HG02885 (cell line): ENCODE measurements at regions not wholly inside any gene's neighbourhood (a gene's known extent, or its start where the extent isn't known, plus 50 kb on each side); places are given as distances from the start of the nearest gene placed in this dataset.

ENCODE experiments used
- ATAC-seq: cut with Tn5 transposase; IDR thresholded peaks from one replicate; pipeline ENCODE4 v1.9.1; 2021; ENCODE audit warnings: mild to moderate bottlenecking; ENCODE audit not compliant: unreplicated experiment, poor library complexity

DNA sequence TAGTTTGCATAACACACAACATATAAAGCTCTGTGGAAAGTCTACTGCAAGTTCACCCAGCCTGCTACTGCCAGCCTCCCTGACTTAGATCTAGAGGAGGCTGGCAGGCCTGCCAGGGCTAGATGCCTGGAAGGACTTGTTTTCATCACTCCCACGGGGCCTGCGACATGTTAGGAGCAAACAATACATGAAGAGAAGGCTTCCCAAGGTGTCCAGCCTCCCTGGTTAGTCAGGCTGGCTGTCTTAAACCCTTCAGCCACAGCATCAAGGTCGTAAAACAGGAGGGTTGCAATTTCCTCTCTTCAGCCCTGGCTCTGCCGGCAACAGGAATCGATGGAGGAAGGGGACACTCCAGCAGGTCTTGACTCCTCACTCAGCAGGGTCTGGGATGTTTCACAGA is 104.5 kb downstream of the NGF start:
- ATAC-seq = no peak

DNA sequence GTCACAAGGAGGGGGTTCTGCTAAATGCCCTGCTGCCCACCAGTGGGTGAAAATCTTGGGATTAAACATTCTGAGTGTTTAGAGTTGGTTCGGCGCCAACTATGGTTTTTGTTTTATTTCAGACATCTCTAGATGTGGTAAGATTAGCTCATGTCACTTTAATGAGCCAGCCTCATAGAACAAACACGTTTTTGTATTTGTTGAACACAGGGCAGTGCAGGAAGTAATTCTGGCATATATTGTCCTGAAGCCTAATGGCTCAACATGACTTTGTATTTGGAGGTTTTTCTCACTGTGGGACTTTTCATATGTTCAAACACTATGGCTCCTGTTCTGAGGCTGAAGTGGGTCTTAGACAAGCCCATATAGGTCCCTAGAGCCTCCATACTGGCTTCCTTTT is 107.8 kb downstream of the NGF start:
- no peak for ATAC-seq

DNA sequence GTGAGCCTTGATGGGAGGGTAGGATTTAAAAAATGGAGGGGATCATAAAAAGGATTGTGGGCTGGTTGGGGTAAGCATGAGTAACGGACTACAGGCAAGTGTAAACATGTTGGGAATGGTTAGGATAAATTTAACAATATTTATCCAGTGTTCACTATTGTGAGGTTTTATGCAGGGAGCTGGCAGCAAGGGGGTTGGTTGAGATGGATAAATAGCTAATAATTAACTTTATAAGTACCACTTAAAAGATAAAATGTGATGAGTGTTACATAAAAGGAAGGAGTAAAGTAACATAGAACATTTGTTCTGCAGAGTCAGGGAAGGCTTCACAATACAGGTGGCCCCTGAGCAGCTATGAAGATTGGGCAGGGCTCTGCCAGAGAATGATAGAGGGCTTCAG is 109.0 kb downstream of the NGF start:
- no peak for ATAC-seq

DNA sequence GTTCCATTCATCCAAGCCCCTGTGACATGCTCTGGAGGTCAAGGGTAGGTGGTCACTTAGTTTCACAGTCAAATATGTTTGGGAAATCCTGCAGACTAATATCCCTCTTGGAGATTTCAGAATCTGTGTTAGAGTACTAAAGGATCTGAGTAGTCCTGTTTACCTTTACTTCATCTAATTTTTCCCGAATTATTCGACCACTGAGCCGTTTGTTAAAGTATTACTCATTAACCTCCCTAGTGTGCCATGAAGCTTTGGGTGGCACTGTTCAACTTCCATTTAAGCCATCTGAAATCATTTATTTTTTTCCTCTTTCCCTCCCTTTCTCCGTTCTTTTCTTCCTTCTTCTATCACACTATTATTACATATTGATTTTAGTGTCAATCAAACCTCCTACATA is 109.9 kb downstream of the NGF start:
- ATAC-seq = no peak

DNA sequence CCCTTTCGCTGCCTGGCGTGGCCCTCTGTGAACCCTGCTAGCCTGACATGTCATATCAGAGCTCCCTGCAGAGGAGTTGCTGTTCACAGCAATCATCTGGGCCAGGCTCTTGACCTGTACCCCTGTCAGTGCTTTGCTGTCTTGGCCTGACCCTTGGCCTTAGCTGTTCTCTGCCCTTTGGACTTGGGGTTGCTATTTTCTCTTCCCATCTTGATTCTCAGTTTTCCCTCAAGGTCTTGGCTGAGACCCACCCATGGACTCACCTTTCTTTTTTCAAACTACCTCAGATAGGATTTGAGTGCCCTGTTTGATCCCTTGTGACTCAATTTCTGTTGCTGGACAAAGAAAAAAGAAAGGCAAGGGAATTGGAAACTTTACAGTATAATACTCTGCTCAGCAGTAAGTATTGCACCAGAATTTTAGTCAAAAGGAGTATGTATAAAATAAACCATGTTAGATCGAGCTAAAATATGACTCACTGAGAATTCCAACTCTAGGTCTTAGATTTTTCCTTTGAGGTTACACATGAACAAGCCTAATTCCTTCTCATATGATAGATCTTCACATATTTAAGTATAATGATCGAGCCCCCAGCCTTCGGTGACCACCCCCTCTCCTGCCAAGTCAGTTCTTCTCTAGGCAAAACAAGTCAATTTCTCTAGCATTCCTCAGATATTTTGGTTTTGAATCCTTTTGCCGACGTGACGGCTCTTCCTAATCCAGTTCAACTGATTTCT is 110.5 kb downstream of the NGF start:
- no peak for ATAC-seq

DNA sequence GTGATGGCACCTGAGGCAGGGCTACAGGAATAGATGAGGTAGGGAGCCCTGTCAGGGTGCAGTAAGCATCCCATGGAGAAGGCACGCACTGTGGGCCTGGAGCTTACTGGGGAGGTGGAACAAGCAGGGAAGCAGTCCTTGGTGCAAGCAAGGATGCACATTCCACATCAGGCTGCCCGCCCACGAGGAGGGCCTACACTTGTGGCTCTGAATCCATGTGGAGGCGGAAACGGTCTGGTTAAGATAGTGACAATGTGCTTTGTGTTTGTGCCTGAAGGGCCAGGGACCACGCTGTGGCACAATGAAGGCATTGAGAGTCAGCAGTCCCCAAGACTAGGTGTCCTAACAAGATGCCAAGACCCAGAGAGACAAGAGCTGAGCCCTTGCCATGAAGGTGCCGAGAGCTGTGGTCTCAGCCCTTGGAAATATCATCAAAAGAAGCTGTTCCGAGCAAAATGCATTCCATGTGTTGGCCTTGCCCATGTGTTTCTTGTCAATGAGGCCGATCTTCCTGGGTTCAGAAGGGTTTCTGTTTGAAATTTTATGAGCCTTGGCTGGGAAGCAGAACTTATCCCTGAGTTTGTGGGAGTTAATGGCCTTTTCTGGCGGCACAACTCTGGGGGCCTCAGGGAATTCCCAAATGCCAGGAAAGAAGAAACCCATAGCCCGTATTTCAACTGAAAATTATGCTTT is 111.9 kb downstream of the NGF start:
- ATAC-seq = no peak

DNA sequence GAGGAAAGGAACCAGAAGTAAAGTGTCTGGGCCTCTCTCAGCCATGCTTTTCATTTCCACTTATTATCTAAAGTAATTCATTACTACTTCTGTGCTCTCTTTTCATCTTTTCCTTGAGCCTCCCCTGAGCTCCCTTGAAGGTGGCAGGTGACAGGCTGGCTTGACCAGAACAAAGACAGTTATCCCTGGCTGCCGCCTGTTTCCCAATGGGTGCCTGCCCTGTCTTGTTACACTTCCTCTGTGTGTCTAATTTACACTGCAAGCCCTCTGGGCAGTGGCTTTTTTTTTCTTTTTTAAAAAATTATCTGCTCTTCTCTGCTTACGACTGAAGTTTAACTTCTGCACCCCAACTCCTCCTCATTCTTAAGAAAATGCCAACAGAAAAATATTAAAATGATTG is 113.4 kb downstream of the NGF start:
- no peak for ATAC-seq

DNA sequence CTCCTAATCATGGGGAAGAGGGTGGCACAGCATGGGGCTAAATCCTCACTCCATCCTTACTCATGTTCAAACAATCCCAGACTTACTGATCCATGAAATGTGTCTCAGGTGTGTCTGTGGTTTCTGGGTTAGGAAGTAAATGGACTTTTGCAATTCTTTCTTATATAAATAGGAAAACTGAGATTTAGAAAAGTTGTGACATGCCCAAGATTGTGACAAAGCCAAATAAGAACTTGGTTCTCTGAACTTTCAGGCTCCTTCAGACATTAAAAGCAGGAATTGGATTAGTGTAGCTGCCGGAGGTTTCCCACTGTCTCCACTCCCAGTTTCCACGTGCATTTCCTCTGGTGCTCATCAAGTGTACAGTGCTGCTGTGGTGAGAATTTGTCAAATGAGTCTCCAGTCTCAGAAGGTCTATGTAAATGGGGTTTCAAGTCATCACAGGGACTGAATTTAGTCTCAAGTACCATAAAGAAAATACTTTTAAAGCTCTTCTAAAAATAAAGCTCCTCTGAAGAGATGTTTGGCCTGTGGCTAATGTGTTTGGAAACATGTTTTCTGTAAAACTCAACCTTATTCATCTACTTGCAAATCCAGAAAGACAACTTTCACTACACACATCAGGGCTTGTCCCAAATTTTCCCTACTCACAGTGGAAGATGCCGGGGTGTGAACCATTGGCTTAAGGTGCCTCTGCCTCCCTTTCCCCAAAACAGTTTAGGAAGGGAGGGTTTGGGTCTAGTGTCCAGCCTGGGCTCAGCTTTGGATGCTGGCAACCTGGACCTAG is 115.2 kb downstream of the NGF start:
- no peak for ATAC-seq

DNA sequence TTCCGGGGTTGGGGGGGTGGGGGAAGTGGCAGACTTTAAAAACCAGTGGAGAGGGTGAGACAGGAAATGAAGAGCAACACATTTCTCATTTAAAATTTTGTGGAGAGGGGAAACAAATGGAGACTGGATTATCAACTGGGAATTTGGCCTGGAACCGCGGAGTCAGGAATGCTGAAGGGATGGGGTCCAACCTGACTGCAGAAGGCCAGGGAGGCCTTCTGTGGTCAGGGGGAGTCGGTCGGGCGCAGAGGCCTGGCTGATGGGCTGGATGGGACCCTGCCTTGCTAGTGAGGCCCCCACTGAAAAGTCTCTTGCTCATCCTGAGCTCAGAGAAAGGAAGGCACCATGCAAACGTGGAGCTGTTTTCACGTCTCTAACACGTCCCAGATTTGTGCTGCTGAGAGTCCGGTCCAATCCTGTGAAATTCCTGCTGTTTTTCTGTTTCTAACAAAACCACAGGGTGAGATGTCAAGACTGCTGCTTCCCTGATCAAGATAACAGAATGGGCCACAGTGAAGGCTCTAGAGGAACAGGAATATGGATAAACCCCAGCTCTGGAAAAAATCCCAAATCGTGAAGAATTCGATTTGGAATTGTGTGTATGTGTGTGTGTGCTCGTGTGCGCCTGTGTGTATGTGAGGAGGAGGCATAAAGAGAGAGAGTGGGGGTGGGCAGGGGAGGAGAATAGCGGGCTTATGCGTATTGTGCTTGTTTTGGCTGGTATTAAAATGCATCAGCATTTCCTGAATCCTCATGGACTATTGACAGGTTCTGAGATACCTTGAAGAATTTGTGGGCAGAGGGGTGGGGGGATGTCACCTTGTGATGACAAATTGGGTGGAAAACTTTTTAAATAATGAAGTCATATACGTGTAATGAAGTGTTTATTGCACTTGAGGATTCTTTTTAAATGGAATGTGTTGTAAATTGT is 117.4 kb downstream of the NGF start:
- ATAC-seq = no peak

DNA sequence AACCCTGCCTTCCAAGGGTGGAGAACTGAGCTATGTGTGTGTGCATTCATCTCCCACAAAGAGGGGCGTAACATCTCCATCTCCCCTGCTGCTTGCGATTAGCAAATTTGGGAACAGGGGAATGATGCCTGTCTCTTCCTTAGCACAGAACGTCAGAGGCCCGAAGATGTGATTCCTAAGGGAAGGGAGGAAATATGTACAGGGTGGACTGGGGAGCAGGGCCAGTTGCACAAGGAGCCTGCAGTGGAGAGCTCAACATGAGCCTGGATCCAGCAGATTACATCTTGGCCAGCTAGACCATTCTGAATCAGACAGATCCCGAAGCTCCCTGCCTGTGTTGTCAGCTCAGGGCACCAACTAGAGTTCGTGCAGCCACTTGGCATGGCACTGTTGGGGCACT is 118.1 kb downstream of the NGF start:
- ATAC-seq = no peak

DNA sequence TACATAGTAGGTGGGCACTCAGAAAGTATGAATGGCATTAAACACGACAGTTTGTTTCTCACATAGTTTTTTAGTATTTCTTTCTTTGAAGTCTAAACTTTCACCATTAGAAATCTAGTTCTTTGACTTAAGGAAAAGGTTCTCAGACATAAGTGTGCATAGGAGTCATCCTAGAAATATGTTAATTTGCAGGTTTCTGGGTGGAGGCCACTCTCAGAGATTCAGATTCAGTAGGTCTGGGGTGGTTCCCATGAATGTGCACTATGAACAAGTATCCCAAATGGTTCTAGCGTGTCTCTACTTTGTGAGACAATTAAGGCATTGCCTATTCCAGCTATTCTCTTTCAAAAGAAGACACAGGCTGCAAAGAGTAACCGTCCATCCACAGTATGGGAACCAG is 119.3 kb downstream of the NGF start:
- ATAC-seq = no peak

DNA sequence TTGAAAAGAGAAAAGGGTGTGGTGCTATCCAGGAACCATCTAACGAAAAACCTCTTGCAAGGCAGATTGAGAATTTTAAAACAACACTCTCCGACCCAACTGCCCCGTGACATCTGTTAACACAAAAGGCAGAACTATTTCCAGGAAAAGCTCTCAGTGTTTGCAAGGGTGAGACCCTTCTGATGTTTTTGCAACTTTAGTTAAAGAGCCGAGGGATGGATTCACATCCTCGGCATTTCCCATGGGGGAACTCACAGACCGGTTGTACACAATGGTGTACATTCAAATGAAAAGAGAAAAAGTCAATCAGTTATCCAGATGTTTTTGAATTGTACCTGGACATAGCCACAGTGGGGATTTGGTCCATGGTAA is 120.0 kb downstream of the NGF start:
- no peak for ATAC-seq

DNA sequence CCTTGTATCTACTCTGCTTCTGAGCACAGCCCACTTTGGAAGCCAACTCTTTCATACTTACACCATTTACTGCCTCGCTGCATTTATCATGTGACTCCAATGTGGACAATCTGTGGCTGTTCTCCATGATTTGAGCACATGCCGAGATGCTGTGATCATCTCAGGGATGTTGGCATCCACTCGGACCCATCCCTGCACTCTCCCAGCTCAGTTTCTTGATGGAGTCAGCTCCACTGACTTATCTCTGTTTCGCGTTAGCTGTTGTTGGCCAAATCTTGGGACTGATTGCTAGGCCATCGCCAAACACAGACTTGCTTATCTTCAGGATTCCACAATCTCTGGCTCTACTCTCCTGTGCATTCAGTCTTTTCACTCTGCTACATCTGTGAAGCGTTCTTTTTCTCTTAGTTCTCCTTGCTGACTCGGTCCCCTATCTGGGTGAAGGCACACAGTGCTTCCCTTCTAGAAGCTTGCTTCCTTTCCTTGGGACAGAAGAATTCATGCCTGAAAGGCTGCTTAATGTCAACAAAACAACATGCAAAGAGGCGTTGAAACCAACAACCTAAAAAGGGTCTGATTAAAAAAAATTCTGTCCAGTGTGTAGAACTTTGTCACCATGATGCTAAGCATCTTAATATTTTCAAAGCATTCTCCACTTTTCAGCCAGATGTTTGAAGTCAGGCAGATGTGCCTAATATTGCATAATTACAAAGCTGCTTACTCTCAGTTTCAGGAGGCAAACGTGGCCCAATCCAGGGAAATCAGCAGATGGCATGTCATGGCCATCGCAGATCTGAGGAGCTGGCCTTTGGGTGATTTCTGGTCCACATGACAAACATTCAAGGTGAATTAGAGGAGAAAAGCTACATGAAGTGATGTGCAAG is 120.7 kb downstream of the NGF start:
- ATAC-seq = no peak

DNA sequence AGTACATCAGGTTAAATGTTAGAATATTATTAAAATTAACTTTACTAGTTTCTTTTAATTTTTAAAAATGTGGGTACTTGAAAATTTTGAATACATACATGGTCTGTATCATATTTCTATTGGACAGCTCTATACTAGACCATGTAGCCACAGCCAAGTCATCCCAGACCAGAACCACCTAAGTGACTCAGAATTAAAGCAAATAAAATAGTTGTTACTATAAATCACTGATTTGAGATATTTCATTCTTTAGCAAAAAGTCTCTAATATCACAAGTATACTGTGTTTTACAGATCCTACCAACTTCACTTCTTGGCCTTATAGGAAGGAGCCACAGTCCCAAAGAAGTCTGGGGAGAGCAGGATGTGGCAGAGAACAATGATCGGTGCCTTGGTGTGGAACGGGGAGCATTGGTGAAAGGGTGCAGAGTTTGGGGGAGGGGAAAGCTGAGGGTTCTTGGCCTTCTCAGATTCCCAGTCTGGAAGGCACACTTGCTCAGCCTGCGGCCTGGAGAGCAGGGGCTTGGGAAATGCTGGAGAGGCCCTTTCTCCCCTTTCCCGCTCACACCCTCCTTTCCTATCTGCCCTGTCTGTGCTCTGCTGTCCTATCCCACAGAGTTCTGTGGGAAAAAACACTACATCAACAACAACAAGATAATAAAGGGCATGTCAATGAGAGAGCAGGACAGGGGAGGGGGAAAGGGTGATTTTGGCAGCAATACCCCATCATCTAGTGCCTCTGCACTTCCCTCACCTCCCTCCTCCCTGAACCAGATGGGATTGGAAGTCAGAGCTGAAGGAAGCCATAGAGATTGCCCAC is 122.1 kb downstream of the NGF start:
- no peak for ATAC-seq

DNA sequence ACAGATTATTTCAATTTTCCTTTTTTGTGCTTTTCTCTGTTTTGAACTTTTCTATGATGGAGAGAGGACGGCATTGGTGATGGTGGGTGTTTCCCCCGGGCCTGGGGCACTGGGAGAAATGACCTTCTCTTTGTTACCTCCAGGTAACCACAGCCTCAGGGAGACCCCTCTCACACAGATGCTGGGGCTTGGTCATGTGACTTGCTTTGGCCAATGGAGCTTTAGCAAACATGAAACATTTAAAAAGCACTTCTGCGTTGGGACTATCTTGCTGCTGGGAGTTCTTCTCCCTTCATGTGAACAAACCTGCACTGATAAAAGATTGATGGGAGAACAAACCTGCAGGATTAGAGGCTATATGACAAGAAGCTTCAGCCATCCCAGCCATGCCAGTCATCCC is 122.9 kb downstream of the NGF start:
- ATAC-seq = no peak

DNA sequence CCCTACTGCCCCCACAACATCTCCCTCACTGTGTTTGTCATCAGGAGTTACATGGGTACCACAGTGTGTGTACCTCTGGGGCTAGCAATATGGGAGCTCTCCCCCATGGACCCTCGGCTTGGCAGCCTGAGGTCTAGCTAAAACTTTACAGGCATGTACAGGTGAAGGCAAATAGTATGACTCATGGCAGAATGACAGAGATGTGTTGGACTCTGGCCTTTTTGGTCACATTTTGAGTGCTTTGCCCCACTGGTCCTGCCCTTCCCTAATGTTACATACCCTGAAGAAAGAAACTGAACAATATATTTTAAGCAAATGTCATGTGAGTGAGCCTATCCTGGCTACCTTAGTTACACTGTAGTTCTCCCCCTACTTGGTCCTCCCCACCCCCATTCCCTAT is 124.0 kb downstream of the NGF start:
- no peak for ATAC-seq

DNA sequence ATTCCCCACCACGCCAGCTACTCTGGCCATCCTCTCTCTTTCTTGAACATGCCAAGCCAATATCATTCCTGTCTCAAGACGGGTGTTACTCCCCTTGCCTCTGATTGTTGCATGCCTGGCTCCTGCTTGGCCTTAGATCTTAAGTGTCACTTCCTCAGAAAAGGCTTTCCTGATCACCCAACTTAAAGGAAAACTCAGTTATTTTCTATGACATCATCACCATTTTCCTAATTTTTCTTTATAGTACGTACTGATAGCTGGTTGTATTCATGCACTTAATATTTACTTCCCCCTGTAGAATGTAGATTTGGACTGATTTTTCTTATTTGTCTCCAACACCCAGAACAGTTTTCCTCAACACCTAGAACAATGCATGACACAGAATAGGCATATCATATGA is 123.8 kb upstream of the TSPAN2 start:
- no peak for ATAC-seq

DNA sequence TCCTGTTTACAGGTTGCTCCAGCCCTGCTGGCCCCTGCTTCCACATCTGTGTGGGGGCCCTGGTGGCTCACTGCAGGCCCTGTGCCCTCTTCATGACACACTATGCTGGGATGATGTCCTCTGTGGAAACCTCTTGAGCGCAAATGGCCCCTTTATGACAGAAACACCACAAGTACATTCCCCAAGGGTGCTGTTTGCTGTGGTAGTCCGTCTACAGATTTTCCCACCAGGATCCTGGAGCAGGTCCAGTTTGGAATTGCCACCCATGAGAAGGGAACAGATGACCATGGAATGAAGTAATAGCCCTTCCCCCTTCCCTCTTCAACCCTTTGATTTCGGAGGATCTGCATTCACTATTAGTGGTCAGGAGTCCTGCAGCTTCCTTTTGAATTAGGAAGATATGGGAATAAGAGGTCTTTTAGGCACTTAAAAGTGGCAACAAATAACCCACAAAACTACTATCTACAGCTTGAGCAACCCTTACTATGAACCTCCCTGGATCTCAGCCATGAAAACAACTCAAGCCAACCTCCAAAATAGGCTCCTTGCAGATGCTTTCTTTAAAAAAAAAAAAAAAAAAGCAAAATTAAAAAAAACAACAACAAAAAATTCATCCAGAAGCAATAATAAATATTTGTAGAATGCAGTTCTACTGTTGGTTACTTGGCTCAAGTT is 121.9 kb upstream of the TSPAN2 start:
- ATAC-seq = no peak
